Amniotic epithelial cell (primary cell): ENCODE measurements at regions not wholly inside any gene's neighbourhood (a gene's known extent, or its start where the extent isn't known, plus 50 kb on each side); places are given as distances from the start of the nearest gene placed in this dataset.

ENCODE experiments used
- DNase-seq: peaks from one replicate; pipeline ENCODE4 v3.0.0-alpha.2; 2010; ENCODE audit warnings: low read depth

DNA sequence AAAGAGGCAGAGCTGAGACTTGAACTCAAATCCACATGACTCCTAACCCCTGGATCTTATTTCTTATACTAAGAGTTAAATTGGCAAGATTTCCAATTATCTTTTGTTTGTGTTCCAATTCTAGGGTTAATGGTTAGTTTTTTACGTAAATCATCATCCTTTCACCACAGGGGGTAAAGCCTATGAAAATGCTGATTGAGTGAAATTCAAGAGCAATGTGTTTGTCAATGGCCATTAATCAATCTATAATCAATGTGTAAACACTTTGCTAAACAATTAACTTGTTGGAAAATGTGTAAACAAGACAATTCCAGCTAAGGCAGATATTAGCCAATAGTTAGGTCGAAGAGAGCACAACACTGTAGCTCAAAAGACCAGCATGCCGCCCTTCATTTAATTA, 376.5 kb upstream of the ACVR2A start:
- DNase-seq: no peak

GRCh38 chr2:147467441-147467840, 377.4 kb upstream of the ACVR2A start:
- peak; percentile 65 for DNase-seq

GRCh38 chr2:147464737-147465357, 380.0 kb upstream of the ACVR2A start:
- DNase-seq: peak; percentile 21

- no peak for DNase-seq
Measured at GRCh38 chr2:147463881-147464520, 380.8 kb upstream of the ACVR2A start.

DNA sequence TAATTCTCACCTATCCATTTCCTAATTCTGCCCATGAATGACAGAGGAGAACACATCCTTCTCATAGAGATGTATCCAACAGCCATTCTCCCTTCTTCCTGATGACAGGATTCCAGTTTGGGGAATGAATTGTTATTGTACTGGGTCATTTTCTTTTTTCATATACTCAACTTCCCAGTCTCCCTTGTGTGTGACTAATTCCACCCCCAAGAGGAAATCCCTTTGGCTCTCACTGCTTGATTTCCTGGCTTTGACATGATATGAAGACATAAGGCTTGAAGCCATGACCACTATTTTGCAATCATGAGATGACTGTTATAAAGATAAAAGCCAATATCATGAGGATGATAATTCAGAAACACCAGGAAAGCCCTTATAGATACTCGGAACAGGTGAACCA, 384.7 kb upstream of the ACVR2A start:
- DNase-seq: peak; percentile 88

DNA sequence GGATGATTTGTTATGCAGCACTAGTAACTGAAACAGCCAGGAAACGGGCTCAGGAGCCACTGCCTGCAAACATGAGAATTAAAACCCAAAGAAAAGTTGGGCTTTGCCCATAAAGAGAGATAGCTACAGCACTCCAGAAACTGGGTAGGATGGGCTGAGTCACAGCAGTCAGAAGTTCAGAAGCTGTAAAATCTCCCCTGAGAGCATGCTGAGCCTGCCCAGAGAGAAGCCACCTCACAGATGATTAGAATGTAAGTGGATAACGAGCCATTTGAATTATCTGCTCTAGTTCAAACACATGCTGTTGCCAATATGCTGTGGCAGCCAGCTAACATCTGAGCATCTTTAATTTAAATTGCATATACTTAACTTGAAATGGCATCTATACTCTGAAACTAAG, 388.1 kb upstream of the ACVR2A start:
- no peak for DNase-seq

GRCh38 chr2:147451902-147452515, 392.8 kb upstream of the ACVR2A start:
- no peak for DNase-seq

DNA sequence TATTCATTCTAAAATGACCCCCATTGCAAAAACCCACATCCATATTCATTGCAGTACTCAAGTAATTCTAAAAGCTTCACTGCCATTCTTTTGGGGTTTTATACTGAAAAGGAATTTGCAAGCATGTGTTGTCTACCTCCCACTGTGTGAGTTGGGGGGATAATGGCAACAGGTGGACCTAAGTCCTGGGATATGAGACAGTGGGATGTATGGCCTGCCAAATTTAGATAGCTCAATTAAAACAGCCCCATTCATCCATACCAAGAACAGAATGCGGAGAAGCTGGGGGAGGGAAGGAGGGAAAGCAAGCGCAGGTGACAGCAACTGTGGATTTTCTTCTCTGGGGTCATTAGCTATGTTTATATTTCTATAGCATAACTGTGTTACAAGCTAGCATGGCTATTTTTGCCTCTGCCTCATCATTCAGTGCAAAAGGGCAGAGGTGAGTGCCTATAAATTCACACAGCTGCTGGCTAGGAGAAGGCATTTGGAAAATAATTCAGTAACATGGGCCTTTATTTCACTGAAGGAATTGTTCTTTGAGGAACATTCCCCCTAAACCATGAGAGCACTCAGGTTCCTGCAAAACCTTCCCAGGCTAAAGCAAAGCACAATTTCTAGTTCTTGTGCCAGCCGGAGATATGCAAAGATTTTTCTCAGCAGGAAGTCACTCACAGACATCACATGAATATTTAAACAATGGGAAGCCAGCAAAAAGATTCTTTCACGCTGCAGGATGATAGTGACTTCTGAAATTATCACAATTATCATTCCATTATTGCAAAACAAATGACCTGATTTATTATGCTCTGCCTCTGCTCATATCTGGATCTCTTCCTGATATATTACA, 393.9 kb upstream of the ACVR2A start:
- peak; percentile 19 for DNase-seq

DNA sequence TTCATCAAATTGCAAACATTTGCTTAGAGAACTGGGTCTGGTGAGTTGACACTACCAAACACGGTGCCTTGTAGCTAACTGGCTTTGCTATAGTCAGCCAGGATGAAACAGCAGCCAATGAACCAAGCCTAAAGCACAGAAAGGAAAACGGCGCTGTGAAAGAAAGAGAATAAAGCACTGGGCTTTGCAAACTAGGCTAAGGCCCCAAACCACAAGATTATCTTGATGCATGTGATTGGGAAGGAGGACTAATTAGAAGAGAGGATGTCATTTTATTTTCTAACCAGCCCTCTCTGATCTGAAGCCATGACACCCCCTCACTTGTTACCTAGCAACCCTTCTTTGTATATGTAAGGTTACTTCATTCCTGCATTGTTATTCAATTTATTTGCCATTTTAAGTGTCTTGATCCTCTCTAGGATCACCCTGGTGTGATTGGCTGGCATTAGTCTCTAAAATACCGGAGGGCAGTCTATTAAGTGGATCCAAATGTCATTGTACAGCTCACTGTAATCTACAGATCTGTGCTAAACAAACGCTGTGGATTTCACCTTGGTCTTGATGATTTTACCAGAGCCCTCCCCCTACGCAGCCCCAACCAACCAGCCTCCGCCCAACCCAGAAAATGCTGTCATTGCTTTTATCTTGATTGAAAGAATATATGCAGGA, 395.4 kb upstream of the ACVR2A start:
- peak; percentile 12 for DNase-seq

DNA sequence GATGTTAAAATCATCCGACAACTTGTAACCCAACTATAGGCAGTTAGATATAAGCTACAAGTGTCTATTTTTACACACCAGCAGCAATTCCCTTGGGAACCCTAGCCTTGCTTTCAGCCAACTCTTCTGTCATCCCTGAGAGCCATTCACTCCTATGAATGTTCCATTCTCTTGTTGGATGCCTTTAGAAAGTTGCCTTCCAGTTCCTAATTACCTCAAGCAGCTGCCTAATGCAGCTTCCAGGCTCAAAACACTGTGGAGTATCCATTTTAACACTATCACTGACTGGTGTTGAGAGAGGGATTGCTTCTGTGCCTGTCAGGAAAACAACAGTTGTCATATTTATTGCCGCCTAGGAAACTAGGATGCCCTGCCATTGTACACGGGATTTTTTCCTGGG, 402.0 kb upstream of the ACVR2A start:
- DNase-seq: no peak

DNA sequence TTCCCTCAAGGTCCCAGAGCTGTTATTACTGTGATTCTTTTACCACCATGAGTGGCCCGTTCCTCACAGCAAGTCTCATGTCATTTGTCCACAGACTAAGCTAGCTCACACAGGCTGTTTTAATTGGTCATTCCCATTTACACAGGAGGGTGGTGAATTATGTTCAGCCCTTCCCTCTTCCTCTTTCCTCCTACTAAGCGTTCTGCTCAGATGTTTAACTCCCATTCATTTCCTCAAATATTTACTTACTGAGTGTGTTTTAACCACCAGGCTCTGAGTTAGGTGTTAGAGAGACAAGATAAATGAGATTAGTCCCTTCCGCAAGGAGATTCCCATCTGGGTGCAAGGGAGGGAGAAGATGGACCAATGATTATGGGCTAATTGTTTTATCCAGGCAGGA, 403.6 kb upstream of the ACVR2A start:
- no peak for DNase-seq

DNA sequence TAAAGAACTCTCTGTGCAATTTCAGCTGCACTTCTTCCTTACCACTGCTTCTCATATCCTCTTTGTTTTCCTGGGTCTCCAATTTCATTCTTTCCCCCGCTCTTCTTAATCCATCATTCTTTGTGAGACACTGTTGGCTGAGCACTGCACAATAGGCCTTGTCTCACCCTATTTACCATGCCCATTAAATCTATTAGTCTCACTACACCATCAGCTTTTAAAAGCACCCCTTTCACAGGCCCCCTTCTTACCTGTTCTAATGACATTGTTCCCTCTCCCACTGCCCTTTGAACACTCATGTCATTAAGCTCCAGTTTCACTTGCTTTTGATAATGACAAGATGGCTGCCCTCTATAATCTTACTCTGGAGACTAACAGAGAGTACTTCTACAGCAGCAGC, 404.1 kb upstream of the ACVR2A start:
- no peak for DNase-seq

DNA sequence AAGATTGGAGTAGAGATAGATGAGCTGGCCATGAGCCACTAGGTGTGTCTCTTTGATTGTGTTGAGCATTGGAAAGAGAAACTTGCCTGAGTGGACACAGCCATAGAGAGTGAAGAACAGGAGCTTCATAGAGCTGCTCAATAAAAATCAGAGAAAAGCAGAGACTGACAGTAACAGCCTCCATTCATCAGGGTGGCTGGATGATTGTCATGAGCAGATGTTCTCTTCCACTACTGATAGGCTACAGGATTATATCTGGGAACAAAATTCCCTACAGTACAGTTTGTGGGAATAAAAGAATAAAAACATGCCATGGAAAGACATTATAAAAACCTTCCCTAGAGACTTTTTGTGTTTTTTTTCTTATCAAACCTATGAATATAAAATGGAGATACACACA, 404.8 kb upstream of the ACVR2A start:
- no peak for DNase-seq

DNA sequence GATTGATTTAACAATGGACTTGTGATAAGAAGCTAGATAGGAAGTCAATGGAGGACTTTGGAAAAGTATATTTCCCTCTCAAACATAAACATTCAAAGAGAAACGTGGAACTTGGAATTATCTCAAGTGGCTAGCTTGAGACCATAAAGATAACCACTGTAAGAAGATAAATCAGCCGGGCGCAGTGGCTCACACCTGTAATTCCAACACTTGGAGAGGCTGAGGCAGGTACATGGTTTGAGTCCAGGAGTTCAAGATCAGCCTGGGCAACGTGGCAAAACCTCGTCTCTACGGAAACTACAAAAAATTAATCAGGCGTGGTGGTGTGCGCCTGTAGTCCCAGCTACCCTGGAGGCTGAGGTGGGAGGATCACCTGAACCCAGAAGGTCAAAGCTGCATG, 405.9 kb upstream of the ACVR2A start:
- no peak for DNase-seq

GRCh38 chr2:147433822-147434221, 411.0 kb upstream of the ACVR2A start:
- no peak for DNase-seq

GRCh38 chr2:147430408-147430807, 414.4 kb upstream of the ACVR2A start:
- no peak for DNase-seq

- no peak for DNase-seq
Measured at GRCh38 chr2:147428120-147428747, 416.6 kb upstream of the ACVR2A start.

- DNase-seq: no peak
Measured at GRCh38 chr2:147425437-147426029, 419.3 kb upstream of the ACVR2A start.

DNA sequence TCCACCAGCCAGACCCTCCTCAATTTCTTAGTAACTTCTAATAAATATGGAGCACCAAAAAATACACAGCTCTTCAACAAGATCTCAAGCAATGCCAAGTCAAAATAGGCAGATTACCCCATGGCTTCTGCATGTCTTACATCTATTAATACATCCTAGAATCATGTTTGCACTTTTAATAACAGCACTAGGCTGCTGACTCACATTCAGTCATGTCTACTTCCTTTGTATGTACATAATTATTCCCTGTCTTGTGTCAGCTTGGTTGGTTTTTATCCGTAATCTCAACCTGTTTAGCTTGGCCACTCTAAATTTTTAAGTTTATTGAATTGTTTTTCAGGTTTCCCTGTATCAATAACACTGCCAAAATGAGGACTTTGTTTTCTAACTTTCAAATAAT, 420.1 kb upstream of the ACVR2A start:
- no peak for DNase-seq

DNA sequence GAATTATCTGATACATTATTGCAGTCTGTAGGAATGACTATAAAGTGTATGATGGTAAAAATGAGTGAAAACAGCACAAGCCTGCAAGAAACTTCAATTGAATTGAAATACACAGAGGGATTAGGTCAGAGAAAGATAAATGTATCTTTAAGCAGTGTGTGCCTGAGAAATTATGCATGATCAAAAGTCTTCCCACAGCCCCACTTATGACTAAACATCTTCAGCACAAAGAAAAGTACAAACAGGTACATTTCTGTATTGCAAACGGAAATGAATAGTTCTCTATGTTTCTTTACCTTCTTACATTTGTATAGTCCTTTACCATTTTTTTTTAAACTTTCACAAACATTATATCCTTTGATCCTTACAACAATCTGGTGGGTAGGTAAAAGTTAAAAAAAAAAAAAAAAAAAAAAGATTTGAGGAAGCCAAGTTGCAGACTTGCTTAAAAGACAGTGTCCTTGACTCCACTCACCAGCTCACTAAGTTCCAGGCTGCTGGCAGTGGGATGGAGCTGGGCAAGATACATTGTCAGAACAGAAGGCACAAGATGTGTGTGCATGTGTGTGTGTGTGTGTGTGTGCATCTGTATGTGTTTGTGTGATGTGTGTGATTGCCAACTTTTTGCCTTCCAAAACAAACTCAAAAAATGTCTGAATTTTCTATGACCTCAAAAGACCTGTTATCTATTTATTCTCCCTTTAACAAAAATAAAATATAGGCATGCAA, 423.7 kb upstream of the ACVR2A start:
- peak; percentile 5 for DNase-seq

DNA sequence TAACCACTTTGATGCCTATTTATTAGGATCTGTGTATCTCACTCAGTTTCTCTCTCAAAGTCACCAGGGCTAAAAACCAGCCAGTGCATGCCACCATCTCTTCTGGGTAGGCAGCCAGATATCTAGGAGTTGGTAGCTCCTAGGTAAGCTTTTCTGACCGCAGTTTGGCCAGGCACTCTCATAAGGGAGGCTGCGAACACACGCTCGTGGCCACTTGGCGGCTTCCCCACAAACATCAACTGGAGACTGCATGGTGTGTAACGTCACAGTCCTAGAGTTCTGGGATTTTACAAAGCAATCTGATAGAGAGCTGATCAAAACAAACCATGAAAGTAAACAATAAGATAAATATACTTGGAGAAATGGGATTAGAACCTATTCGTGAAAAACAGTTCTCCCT, 424.3 kb upstream of the ACVR2A start:
- no peak for DNase-seq
